Gastroesophageal sphincter (tissue), 3 donors: ENCODE measurements at regions not wholly inside any gene's neighbourhood (a gene's known extent, or its start where the extent isn't known, plus 50 kb on each side); places are given as distances from the start of the nearest gene placed in this dataset.

ENCODE experiments used
- CTCF ChIP-seq, 4 experiments: fragments of 200-600 bp in 2 of 4; fragments of 450-650 bp in 2 of 4; sonication (generic) in 1 of 4; IDR thresholded peaks; one replicate each; pipeline ENCODE4 v1.5.1; 2017 to 2019; ENCODE audit warnings: antibody characterized with exemption in 4 of 4, mild to moderate bottlenecking in 2 of 4, moderate library complexity in 2 of 4
- EP300 ChIP-seq: sonication (generic); formaldehyde crosslinking; IDR thresholded peaks from one replicate; pipeline ENCODE4 v1.6.1; 2017; ENCODE audit warnings: antibody characterized with exemption, mild to moderate bottlenecking
- POLR2A ChIP-seq, 2 donors: fragments of 450-650 bp; IDR thresholded peaks; one replicate each; pipeline ENCODE4 v1.6.1; 2017; ENCODE audit warnings: antibody characterized with exemption in 2 of 2, mild to moderate bottlenecking in 2 of 2, moderate library complexity in 1 of 2
- POLR2AphosphoS5 ChIP-seq: sonication (generic); formaldehyde crosslinking; IDR thresholded peaks from one replicate; pipeline ENCODE4 v1.6.1; 2017; ENCODE audit warnings: antibody characterized with exemption

GRCh38 chr18:71598374-71598773 lies 945.8 kb downstream of the CBLN2 start:
- no peak for TF ChIP-seq CTCF (IDR thresholded peaks at IDR 0.05)
- no peak for TF ChIP-seq POLR2AphosphoS5
- no peak for TF ChIP-seq POLR2A (IDR thresholded peaks at IDR 0.05)
- TF ChIP-seq EP300: no peak
